CD1c-positive myeloid dendritic cell (primary cell): ENCODE measurements at regions not wholly inside any gene's neighbourhood (a gene's known extent, or its start where the extent isn't known, plus 50 kb on each side); places are given as distances from the start of the nearest gene placed in this dataset.
A peak's percentile ranks its signal among the peaks of the same experiment; 100 is the strongest.

Experiments used
- DNase-seq: peaks from one replicate; pipeline ENCODE4 v3.0.0-alpha.2; 2016; ENCODE audit errors: extremely low spot score

DNA sequence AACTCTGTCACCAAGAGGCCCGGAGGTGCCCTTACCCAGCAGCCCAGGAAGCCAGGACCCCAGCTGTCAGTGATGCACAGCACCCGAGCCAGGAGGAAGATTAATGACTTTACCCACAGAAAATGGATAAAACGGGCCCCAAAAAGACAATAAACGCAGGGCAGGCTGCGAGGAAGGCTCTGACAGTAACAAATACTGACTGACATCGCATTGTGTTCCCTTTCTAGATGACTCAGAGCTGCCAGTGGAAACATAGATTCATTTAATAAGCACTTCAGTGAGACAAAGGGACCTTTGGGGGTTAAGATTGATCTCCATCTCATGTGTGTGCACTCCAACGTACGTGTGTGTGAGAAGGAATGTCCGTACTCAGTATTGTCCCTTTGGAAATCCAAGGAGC lies 225.3 kb upstream of the PPP2R3A start:
- DNase-seq = no peak

DNA sequence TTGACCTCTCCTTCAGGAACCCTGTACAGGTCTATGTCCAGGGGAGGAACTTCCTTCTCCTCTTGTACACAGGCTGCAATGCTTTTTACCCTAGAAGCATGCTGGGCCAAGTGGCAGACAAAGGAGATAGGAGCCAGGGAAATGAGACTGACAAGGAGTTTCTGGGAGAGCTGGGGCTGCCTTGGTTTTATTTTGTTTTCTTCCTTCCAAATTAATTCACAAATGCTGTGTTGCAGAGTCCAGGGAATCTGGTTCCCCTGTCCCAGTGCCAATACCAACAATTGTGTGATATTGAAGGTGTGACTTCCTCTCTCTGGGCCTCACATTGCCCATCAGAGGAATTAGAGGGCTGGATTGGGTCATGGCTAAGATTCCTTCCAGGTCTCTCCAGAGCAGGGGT lies 224.8 kb upstream of the PPP2R3A start:
- DNase-seq = no peak

DNA sequence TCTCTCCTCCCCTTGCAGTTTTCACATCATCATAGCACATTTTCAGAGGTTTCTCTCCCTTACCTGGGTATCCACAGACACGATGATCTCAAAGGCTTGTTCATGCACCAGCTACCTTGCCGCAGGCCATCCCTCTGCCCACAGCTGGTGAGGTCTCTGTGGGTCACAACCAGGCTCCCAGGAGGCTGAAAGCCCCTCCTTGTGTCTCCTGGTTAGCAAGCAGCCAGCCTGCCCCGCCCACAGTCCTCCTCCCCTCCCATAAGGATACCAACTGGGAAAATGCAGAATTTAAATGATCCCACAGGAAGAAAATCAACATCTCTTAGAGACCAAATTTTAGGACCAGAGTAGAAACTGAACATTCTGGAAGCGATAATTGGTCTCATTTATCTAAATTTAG lies 213.5 kb upstream of the PPP2R3A start:
- no peak for DNase-seq

DNA sequence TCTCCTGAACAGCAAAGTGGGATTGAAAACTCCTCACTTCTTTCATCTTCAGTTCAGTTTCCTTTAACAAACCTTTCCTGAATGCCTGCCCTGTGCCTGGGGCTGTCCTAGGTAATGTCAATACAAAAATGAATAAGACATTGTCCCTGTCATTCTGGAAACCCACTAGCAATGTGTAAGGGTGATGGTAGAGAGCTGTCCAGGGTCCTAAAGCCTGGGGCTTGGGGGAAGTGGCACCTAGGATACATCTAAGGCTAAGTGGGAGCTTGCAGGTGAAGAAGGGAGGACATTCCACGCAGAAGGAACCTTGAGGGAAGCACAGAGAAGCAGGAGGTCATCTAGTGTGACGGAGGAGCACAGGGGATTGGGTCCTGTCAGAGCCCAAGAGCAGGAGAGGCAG lies 212.7 kb upstream of the PPP2R3A start:
- DNase-seq = no peak

DNA sequence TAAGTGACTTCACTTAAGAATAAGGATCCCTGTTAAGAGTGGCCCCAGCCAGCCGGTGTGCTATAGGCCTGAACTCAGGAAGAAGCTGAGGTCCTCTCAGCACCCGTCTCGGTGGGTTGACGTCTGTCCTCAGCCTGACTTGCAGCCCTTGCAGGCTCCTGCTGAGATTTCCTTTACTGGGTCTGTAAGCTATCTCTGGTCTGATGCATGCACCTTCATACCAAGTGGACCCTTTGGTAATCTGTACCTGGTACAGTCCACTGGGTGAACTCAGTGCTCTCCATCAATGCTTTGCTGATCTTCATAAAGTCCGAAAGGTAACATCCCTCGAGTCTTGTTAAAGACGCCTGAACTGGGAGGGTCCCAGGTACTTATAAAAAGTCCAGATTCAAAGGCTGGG lies 212.0 kb upstream of the PPP2R3A start:
- DNase-seq = no peak

DNA sequence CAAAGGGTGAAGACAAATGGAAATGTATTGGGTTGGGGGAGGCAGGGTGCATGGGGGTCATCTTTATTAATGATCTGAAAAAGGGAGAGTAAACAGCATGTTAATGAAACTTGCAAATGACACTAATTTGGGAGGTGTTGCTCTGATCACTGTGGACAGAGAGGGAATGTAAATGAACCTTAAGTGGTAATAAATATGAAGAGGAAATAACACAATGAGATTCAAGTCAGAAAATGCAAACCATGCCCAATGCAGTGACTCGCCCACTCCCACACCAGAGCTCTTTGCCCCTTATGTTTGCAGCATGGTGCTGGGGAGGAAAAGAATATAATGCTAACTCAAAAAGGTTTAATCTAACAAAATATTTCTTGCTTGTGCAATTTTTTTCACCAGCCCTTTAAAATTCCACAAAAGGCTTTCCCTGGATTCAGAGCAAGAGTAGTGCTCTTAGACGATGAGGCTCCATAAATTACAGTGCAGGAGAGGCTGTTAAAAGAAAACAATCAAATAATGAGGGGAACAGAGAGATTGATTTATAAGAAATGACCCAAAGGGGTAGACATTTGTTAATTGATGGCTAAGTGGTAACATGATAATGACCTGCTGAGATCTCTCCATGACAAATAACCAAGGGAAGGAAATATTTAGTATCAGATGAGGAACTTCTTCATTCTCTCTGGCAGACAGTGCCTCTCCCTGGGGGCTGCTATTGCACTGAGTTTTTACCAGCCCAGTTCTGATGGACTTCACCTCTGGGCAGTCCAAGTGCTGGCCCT lies 210.0 kb upstream of the PPP2R3A start:
- DNase-seq = no peak

DNA sequence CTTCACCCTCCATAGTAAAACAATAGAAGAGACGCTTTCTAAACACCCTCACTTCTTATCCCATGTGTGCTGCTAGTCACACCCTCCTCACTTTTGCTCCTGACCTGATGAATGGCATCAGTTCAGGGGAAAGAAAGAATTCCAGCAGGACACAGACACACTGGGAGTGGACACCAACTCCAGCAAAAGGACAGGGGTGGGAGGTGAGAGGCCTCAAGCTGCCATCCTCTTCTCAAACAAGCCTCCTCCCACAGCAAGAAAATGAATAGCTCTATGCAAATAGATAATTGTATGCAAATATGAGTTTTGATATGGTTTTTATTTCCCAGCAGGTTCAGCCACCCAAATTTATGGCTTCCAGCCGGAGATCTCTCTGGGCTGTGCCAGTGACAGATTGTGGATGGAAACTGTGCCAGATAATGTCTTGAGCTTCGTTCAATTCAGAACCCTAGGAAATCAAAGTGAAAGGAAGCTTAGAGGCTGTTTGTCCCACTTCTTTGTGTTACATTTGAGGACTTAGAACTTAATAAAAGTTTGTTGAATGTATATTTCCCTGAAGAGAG lies 209.3 kb upstream of the PPP2R3A start:
- no peak for DNase-seq

DNA sequence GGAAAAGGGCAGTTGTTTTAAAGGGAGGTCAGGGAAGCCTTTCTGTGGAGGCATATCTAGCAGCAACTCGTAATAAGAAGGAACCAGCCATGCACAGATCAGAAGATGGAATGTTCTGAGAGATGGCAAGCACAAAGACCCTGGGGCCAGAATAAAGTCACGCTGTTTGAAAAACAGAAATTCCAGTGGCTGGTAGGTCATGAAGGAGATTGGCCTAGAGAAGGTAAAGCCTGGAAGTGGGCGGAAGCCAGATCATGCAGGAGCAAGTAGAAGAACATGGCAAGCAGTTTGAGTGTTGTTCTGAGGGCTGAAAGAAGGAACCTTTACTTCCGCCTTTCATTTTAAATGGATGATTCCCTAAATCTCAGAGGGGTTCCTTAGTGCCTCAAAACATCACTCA lies 208.1 kb upstream of the PPP2R3A start:
- DNase-seq = no peak

DNA sequence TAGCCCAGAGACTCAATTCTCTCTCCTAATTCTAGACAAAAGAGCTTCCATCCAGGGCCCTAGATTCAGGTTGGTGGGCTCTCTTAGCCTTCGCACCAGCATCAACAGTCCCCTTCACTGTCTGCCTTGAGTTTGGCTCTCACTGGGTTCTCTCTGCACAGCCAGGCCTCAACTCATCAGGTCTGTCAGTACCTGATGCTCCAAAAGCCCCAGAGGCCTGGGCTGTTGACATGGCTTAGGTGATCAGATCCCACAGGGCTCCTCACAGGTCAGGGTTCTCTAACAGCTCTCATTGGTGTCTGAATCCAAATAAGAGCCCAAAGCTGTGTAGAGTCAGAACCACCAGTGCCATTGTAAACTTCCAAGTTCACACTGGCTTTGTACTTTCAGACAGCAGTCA lies 206.6 kb upstream of the PPP2R3A start:
- no peak for DNase-seq

DNA sequence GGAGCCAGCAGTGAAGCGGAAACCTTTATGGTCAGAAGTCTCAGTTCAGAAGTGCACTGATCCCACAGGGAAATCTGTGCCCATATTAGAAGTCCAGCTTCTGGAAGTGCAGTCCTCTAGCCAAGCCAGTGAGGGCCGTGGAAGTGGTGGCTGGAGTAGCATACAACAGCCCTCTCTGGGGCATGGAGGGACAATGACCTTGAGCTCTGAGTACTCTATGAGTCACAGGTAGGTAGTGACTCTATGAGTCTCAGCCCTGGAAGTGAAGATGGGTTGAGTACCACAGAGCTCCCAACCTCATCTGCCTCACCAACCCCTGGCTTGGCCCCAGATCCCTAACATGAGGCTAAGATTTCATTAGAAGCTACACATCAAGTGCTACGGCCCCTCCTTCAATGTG lies 205.9 kb upstream of the PPP2R3A start:
- DNase-seq = no peak

DNA sequence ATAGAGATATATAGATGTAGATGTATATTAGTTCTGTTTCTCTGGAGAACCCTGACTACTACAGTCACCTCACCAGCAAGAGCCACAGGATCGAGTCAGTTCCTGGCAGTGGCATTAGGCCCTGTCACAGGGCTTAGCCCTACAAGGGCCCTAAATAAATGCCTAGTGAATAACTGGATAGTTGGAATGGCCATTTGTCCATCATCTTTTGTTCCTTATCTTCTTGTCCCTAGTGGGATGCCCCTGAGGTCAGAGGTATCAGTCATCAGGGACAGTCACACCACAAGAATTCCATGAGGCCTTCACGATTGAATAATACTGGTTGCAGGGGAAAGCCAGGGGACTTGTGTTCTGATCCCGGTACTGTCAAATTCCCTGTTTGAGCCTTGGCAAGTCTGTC lies 204.9 kb upstream of the PPP2R3A start:
- no peak for DNase-seq

DNA sequence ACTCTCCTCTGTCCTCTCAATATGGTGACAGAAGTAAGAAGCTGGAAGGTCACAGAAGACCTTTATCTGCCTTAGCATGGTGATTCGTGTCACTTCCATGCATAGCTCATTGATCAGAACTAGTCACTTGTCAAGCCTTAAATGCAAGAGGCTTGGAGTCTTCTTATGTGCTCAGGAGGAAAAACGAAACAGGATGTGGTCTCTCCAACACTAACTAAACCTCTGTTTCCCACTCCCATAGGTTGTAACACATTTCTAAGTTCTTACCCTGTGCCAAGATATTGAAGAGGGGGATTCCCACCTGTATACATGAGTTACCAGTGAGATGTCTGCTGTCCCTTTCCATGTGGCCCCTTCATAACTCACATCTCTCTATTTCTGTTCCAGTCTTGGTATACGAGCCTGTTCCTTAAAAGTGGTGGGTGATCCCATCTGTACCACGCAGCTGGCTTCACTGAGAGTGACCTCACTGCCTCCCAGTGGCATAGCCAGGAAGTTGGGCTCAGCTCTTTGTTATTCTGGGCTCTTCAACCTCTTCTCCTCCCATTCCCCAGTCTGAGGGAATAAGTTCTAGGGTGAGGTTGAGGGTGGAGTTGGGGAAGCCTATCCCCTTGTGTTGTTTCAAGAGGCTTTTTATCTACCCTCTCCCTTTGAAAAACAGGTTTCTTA lies 203.2 kb upstream of the PPP2R3A start:
- DNase-seq = no peak

DNA sequence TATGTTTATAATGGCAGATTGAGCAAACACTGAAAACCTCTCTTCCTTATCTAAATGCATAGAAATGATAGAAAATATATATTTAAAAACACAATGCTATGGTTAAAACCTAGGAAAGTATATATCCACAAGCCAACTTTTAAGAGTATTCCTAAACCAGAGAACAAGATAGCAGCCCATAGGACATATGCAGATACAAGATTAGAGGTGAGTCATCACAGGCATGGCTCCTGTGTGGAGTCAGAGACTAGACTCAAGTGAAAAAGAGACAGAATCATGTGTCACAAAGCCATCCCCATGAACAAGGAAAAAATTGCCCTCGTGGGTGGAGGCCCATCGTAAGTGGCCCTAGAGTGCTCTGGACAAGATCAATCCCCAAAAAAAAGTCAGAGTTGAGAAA lies 199.4 kb upstream of the PPP2R3A start:
- no peak for DNase-seq

DNA sequence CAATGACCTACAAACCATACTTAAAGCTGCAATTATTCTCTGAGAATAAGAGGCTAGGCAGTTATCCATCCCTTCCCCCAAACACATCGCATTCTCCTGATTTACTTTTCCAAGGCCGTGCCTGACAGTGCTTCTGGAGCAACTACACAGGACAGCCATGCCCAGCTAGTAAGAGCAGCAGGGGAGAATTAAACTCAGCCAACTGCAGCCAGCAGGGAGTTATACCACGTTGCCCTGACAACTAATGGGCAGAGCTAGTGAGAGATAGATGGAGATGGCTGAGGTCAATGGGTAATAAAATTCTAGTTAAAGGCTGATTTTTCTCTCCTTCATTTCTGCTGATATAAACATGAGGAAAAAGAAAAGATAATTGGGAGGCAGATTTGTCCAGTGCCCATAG lies 193.8 kb upstream of the PPP2R3A start:
- no peak for DNase-seq

DNA sequence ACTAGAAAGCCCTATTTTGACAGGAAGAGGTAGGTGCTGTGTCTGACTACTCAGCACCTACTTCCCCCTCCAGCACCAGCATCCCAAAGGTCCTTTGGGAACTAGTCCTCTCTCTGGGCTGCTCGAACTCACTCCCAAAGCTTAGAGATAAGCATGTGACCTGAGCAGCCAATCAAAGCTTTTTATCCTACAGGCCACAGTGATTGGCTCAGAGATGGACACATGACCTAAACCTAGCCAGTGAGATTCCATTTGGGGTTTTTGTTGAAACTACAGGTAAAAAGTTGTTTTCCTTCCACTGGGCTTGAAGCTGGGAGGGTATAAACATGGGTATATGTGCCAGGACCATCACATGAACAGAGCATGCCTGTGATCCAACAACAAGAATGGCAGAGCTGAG lies 186.5 kb upstream of the PPP2R3A start:
- DNase-seq = no peak

DNA sequence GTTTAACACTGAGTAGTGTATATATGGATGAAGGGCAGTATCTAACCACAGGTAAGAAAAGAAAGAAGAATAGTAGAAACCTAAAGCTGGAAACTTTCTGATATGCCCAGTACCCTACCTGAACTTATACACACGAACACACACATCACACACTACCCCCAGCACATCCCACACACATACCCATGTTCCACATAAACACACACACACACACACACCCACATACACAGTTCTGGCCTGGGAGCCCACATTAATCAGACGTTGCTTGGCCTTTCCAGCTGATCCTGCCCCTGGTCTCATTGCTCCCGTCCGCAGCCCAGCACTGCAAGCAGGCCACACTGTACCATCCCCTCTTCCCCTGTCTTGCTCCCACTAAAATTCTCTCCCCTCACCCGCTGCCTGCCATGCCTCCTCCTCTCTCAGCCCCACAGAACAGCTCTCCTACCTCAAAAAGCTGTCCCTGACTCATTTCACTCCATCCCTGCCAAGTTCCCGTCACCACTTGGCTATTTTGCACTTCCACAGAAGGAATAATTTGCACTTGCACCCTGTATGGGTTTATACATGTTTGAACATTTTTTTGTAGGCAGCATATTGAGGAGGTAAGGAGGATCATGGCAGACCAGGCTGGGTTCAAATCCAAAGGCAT lies 185.8 kb upstream of the PPP2R3A start:
- DNase-seq = no peak

DNA sequence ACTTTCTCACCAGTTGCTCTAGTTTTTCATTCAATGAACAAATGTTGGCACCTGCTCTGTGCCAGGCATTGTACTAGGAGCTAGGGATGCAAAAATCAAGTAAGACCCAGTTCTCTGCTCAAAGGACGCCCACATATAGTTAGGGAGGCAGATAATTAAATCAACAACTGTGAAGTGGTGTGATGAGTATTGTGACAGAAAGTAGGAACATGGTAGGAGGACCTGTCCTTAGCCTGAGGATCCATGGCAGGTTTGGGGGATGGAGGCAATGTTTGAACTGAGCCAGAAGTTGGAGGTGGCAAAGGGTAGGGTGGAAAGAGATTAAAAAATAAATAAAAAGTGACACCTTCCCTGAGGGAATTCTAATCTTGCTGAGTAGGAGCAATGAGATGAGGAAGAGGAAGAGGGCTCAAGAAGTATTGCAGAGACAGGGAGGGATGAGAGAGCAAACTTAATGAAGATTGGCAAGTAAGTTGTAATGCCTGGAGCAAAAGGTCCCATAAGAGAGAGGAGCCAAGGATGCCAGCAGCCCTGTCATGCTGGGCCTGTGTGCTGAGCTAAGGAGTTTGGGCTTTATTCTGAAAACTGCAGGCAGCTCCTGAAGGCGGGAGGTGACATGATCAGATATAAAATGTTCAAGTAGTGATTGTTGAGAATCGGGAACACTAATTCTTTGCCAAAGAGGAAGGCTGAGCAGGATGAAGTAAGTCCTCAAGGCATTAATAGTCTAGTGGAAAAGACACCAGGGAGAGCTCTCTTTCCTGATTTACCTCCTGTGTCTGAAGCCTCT lies 184.3 kb upstream of the PPP2R3A start:
- no peak for DNase-seq

DNA sequence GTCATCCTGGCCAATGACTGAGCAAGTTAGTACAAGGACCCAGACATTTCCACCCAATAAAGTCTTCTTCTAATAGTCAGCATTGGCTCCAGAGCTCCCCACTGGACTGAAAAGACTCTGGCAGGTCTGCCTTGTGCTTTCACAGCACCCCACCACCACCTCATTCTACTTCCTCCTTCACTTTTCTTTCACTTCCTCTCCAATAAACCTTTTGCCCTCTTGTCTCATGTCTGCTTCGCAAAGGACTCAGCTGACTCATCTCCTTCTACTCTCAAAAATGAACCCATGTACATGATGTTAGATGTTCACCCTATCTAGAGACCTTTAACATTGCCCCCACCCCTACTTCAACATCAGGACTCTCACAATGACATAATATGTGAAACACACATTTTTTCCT lies 181.0 kb upstream of the PPP2R3A start:
- DNase-seq = peak; percentile 21

DNA sequence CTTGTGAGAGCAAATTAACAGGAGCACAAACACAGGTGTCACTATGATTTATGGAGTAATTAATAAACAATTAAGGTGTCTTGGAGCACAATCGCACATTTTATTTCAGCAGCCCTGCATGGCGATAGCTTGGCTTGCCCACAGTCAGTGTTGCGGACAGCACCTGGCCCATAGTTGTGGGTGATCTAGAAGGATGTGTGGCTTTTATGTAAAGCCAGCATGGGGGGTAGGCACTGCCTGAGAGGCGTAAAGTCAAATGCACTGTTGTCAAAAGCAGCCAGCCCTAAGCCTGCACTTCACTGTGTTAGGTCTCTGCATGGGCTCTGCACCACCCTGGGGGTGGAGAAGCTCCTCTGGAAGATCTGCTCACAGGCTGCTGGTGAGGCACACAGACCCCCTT lies 177.4 kb upstream of the PPP2R3A start:
- no peak for DNase-seq

DNA sequence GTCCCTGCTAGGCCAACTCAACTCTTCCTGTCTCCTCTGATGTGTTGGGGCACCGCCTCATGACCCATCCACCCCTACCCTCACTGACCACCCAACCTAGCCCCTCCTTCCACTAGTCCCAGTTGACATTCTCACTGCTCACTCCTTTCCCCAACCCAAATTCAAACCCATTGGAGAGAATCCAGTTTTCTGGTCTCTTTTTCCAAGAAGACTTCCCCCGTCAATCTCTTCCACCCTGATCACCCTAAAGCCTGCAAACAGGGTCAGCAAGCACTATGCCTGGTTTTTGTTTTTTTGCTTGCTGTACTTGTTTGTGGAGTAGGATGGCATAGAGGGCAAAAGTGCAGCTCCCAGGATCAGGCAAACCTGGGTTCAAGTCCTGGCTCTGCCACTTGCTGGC lies 176.6 kb upstream of the PPP2R3A start:
- DNase-seq = no peak

DNA sequence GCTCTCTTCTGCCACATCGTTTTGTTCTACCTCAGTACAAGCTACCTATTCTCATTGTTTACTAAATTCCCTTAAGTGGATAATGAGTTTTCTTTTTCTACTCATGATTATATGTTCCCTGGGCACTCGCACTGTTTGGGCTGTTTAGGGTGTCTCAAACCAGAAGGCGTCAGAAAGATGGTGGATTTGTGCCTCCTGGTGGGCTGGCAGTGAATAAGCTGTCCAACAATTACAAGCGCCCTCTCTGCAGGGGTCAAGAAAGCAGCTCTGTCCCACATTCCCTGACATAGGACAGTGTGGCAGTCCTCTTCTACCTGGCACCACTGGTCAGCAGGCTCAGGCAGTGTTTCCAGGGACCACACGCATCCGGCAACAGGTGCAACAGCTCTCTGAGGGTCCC lies 173.4 kb upstream of the PPP2R3A start:
- DNase-seq = no peak

DNA sequence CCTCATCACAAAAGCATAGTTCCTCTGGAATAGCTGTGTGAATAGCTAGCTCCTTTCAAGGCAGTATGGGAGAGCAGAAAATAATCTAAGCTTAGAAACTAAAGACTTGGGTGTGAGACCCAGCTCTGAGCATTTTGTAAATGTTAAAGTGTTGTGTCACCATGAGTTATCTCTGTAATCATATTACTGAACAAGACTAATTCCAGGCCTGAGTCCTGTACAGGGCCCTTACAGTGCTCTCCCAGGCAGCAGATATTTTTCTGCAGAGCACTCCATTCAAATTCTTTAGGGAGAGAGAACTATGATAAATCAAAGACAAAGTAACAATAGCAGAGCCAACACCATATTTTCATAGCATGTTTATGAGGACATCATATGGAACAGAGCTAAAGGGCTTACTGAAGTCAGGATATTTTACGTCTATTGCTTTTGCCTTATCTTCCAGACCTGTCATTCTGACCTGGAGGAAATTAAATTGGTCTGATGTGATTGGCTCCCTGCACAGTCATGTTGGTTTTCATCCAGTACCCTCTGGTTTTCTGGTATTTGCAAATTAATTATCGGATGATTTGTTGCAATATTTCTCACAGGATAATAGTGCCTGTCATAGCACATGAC lies 172.6 kb upstream of the PPP2R3A start:
- no peak for DNase-seq
